ENCODE measurements at regions not wholly inside any gene's neighbourhood (a gene's known extent, or its start where the extent isn't known, plus 50 kb on each side); places are given as distances from the start of the nearest gene placed in this dataset.

- H3K4me2 ChIP-seq (replicated peaks; ENCODE audit: extremely low read depth, low read length, poor library complexity, severe bottlenecking) = no peak overlapping the region
Measured at GRCh38 chr12:63410197-63410596, 258.1 kb downstream of the DPY19L2 start.

GRCh38 chr12:63406781-63407180 lies 255.8 kb upstream of the AVPR1A start:
- H3K36me3 Mint-ChIP-seq = no peaks in the 10 kb centered on the region
- Histone ChIP-seq H3K27ac (ENCODE audit: low read depth in 1 of 2, low read length in 2 of 2) (no peak overlapping the region), H3K9me3 (replicated peaks in 1 of 2; ENCODE audit: control insufficient read depth in 1 of 2, insufficient read depth in 1 of 2, low read length in 2 of 2) (peaks cover 3 to 6% of the 10 kb centered on the region in 2 donors), H4K20me1 (ENCODE audit: insufficient read depth, low read length) (no peaks in the 10 kb centered on the region), H2AFZ (ENCODE audit: insufficient read depth, low read depth, low read length, poor library complexity, severe bottlenecking) (no peak overlapping the region), H3K4me2 (replicated peaks; ENCODE audit: extremely low read depth, low read length, poor library complexity, severe bottlenecking) (no peak overlapping the region), H3K9ac (ENCODE audit: insufficient read depth, low read length, poor library complexity, severe bottlenecking) (no peak overlapping the region), H3K4me3 (replicated peaks in 1 of 3; ENCODE audit: low read depth in 2 of 3, low read length in 3 of 3) (no peak overlapping the region), H3K4me1 (ENCODE audit: control insufficient read depth in 1 of 2, insufficient read depth in 2 of 2, low read length in 2 of 2) (no peaks in the 10 kb centered on the region), H3K79me2 (ENCODE audit: insufficient read depth, low read length) (no peaks in the 10 kb centered on the region), H3K36me3 (replicated peaks in 1 of 2; ENCODE audit: control insufficient read depth in 1 of 2, insufficient read depth in 2 of 2, low read length in 2 of 2) (no peaks in the 10 kb centered on the region), H3K27me3 (ENCODE audit: control insufficient read depth in 2 of 2, insufficient read depth in 2 of 2, low read length in 2 of 2) (no peaks in the 10 kb centered on the region)
- H3K27me3 Mint-ChIP-seq (ENCODE audit: low read depth in 3 of 3) = no peaks in the 10 kb centered on the region
- no peak overlapping the region for H3K4me3 Mint-ChIP-seq
- no peak for TF ChIP-seq CTCF (IDR thresholded peaks at IDR 0.05)
- intact Hi-C loops (cut with micrococcal nuclease) = no loop called here
- no peak for DNase-seq
- peaks cover 4% of the 10 kb centered on the region for H3K4me1 Mint-ChIP-seq
- 80% methylated on average over 1 of the region's 2 CpGs for WGBS (ENCODE audit: insufficient coverage)
- H3K9me3 Mint-ChIP-seq = peaks cover 0 to 15% (median 10%) of the 10 kb centered on the region in 7 donors
- no peak overlapping the region for H3K27ac Mint-ChIP-seq

More at GRCh38 chr12:63410197-63410596, 258.1 kb downstream of the DPY19L2 start:
- no peak for DNase-seq
- no peak overlapping the region for H3K4me3 Mint-ChIP-seq
- TF ChIP-seq CTCF (IDR thresholded peaks at IDR 0.05) = no peak
- Histone ChIP-seq H2AFZ (ENCODE audit: insufficient read depth, low read depth, low read length, poor library complexity, severe bottlenecking) (peak overlapping the region; percentile 23), H3K36me3 (replicated peaks in 1 of 2; ENCODE audit: control insufficient read depth in 1 of 2, insufficient read depth in 2 of 2, low read length in 2 of 2) (no peaks in the 10 kb centered on the region), H3K4me1 (ENCODE audit: control insufficient read depth in 1 of 2, insufficient read depth in 2 of 2, low read length in 2 of 2) (no peaks in the 10 kb centered on the region), H3K27me3 (ENCODE audit: control insufficient read depth in 2 of 2, insufficient read depth in 2 of 2, low read length in 2 of 2) (no peaks in the 10 kb centered on the region), H3K79me2 (ENCODE audit: insufficient read depth, low read length) (no peaks in the 10 kb centered on the region), H3K9me3 (replicated peaks in 1 of 2; ENCODE audit: control insufficient read depth in 1 of 2, insufficient read depth in 1 of 2, low read length in 2 of 2) (peaks cover 7 to 9% of the 10 kb centered on the region in 2 donors), H4K20me1 (ENCODE audit: insufficient read depth, low read length) (no peaks in the 10 kb centered on the region), H3K4me3 (replicated peaks in 1 of 3; ENCODE audit: low read depth in 2 of 3, low read length in 3 of 3) (no peak overlapping the region), H3K9ac (ENCODE audit: insufficient read depth, low read length, poor library complexity, severe bottlenecking) (no peak overlapping the region), H3K27ac (ENCODE audit: low read depth in 1 of 2, low read length in 2 of 2) (no peak overlapping the region)
- peaks cover 6 to 22% (median 19%) of the 10 kb centered on the region in 7 donors for H3K9me3 Mint-ChIP-seq
- no peaks in the 10 kb centered on the region for H3K36me3 Mint-ChIP-seq
- H3K27ac Mint-ChIP-seq = no peak overlapping the region
- intact Hi-C loops (cut with micrococcal nuclease) = no loop called here
- no peaks in the 10 kb centered on the region for H3K27me3 Mint-ChIP-seq (ENCODE audit: low read depth in 3 of 3)
- 0% methylated on average over 1 of the region's 1 CpG for WGBS (ENCODE audit: insufficient coverage)
- peaks cover 4% of the 10 kb centered on the region for H3K4me1 Mint-ChIP-seq
